Gastroesophageal sphincter (tissue), 4 donors: ENCODE measurements at regions not wholly inside any gene's neighbourhood (a gene's known extent, or its start where the extent isn't known, plus 50 kb on each side); places are given as distances from the start of the nearest gene placed in this dataset.

Experiments used
- ATAC-seq: fragments of 150-250 bp; one replicate; pipeline ENCODE4 v1.9.1; 2016; ENCODE audit warnings: mild to moderate bottlenecking, moderate library complexity
- H3K27ac ChIP-seq, 4 donors: fragments of 200-600 bp; sonication (generic) in 3 of 4; 1 replicate in 3 of 4; 2 replicates in 1 of 4; pipeline ENCODE4 v1.5.1; 2016 to 2019
- H3K27me3 ChIP-seq: fragments of 200-600 bp; sonication (generic); one replicate; pipeline ENCODE4 v1.5.1; 2019
- H3K36me3 ChIP-seq, 2 donors: fragments of 200-600 bp; sonication (generic); one replicate each; pipeline ENCODE4 v1.5.1; 2019; ENCODE audit warnings: control low read depth in 1 of 2
- H3K4me1 ChIP-seq, 3 donors: fragments of 200-600 bp; sonication (generic); 1 replicate in 2 of 3; 2 replicates in 1 of 3; pipeline ENCODE4 v1.5.1; 2016 to 2019; ENCODE audit warnings: control low read depth in 2 of 3
- H3K4me3 ChIP-seq, 2 donors: fragments of 200-600 bp; sonication (generic); one replicate each; pipeline ENCODE4 v1.5.1; 2019; ENCODE audit warnings: mild to moderate bottlenecking in 1 of 2, moderate library complexity in 1 of 2
- H3K9me3 ChIP-seq, 3 donors: fragments of 200-600 bp; sonication (generic); one replicate each; pipeline ENCODE4 v1.5.1; 2017 to 2019; ENCODE audit warnings: control low read depth in 2 of 3
- EP300 ChIP-seq: sonication (generic); formaldehyde crosslinking; IDR thresholded peaks from one replicate; pipeline ENCODE4 v1.6.1; 2017; ENCODE audit warnings: antibody characterized with exemption, mild to moderate bottlenecking
- POLR2A ChIP-seq, 2 donors: fragments of 450-650 bp; IDR thresholded peaks; one replicate each; pipeline ENCODE4 v1.6.1; 2017; ENCODE audit warnings: antibody characterized with exemption in 2 of 2, mild to moderate bottlenecking in 2 of 2, moderate library complexity in 1 of 2
- POLR2AphosphoS5 ChIP-seq: sonication (generic); formaldehyde crosslinking; IDR thresholded peaks from one replicate; pipeline ENCODE4 v1.6.1; 2017; ENCODE audit warnings: antibody characterized with exemption
- WGBS, 2 donors: methylation state at CpG; one replicate each; pipeline ENCODE4 v1.1.5; 2018; ENCODE audit warnings: low coverage in 1 of 2; 5-methylcytosine and 5-hydroxymethylcytosine counted together
- TF ChIP-seq, protein P1 (sequence below), 4 experiments: fragments of 200-600 bp in 2 of 4; fragments of 450-650 bp in 2 of 4; sonication (generic) in 1 of 4; IDR thresholded peaks; one replicate each; pipeline ENCODE4 v1.5.1; 2017 to 2019; ENCODE audit warnings: antibody characterized with exemption in 4 of 4, mild to moderate bottlenecking in 2 of 4, moderate library complexity in 2 of 4

DNA sequence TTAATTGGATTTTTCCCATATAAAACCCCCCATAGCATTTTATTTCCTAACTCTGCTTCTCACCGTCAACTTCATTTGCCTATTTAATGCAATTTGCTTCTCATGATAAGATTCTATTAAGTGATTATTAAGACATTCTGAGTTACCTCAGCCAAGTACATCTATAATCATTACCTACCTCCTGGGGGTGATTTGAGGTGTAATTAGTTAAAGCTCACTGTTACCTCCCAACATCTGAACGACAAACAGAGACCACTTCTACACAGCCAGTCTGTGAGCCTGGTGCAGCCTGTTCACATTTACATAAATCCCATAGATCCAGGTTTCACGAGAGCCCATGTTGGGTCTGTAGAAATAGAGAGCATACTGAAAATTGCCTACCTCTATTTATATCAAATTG lies 65.7 kb upstream of the SSX2IP start:
- Histone ChIP-seq H3K27ac (no peak overlapping the region), H3K4me3 (no peak overlapping the region), H3K27me3 (no peaks in the 10 kb centered on the region), H3K36me3 (no peaks in the 10 kb centered on the region), H3K9me3 (no peaks in the 10 kb centered on the region), H3K4me1 (peaks cover 0 to 16% (median 0%) of the 10 kb centered on the region in 3 donors)
- no peak for ATAC-seq
- no peak for TF ChIP-seq EP300
- TF ChIP-seq, protein P1, sequence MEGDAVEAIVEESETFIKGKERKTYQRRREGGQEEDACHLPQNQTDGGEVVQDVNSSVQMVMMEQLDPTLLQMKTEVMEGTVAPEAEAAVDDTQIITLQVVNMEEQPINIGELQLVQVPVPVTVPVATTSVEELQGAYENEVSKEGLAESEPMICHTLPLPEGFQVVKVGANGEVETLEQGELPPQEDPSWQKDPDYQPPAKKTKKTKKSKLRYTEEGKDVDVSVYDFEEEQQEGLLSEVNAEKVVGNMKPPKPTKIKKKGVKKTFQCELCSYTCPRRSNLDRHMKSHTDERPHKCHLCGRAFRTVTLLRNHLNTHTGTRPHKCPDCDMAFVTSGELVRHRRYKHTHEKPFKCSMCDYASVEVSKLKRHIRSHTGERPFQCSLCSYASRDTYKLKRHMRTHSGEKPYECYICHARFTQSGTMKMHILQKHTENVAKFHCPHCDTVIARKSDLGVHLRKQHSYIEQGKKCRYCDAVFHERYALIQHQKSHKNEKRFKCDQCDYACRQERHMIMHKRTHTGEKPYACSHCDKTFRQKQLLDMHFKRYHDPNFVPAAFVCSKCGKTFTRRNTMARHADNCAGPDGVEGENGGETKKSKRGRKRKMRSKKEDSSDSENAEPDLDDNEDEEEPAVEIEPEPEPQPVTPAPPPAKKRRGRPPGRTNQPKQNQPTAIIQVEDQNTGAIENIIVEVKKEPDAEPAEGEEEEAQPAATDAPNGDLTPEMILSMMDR (IDR thresholded peaks at IDR 0.05), result no peak
- TF ChIP-seq POLR2A (IDR thresholded peaks at IDR 0.05), result no peak
- no peak for TF ChIP-seq POLR2AphosphoS5
- WGBS, 2 donors, result 79 to 91% methylated on average over 3 of the region's 3 CpGs

DNA sequence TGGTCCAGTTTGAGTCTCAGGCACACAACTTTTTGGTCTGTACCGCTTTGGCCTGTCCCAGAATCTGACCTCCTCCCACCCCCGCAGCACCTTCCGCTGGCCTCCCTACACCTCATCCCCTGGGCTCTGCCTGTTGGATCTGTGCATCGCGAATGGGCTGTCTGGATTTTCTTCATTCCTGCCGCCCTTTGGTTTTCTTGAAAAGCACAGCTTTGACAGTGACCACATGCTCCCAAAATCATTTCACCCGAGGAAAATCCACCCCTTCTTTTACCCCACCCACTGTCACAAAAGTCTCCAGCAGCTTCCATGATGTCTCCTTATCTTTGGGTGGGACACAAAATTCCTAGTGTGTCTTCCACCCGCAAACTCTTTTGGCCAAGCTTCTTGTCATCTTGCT lies 65.0 kb upstream of the SSX2IP start:
- ATAC-seq, result no peak
- peaks cover 0 to 16% (median 0%) of the 10 kb centered on the region in 3 donors for H3K4me1 ChIP-seq
- no peaks in the 10 kb centered on the region for H3K9me3 ChIP-seq
- no peak overlapping the region for H3K4me3 ChIP-seq
- H3K27ac ChIP-seq, result no peak overlapping the region
- 88 to 96% methylated on average over 7 to 8 of the region's 8 CpGs for WGBS, 2 donors
- TF ChIP-seq EP300, result no peak
- TF ChIP-seq POLR2A (IDR thresholded peaks at IDR 0.05), result no peak
- TF ChIP-seq, protein P1 (IDR thresholded peaks at IDR 0.05), result no peak
- TF ChIP-seq POLR2AphosphoS5, result no peak
- H3K36me3 ChIP-seq, result no peaks in the 10 kb centered on the region
- H3K27me3 ChIP-seq, result no peaks in the 10 kb centered on the region

DNA sequence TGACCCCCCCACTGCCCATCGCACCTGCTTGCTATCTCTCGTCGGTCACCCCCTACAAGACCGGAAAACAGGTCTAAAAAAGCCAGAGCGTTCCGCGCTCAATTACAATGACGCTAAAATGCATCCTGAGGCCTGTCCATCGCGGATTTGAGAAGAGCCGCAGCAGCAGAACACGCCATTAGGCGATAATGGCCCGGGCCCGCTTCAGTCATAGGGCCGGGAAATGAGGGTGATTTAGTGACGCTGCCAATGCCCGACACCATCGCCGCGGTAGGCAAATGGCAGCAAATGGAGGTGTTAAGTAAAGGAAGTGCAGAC lies 64.1 kb upstream of the SSX2IP start:
- H3K4me3 ChIP-seq, result no peak overlapping the region
- no peak for ATAC-seq
- H3K27me3 ChIP-seq, result no peaks in the 10 kb centered on the region
- peaks cover 0 to 11% (median 0%) of the 10 kb centered on the region in 3 donors for H3K4me1 ChIP-seq
- WGBS, 2 donors, result 52 to 56% methylated on average over 6 to 10 of the region's 21 CpGs
- no peak overlapping the region for H3K27ac ChIP-seq
- no peaks in the 10 kb centered on the region for H3K36me3 ChIP-seq
- H3K9me3 ChIP-seq, result no peaks in the 10 kb centered on the region
- TF ChIP-seq EP300 (no peak), POLR2A (IDR thresholded peaks at IDR 0.05) (no peak), POLR2AphosphoS5 (no peak)
- TF ChIP-seq, protein P1 (IDR thresholded peaks at IDR 0.05), result no peak

DNA sequence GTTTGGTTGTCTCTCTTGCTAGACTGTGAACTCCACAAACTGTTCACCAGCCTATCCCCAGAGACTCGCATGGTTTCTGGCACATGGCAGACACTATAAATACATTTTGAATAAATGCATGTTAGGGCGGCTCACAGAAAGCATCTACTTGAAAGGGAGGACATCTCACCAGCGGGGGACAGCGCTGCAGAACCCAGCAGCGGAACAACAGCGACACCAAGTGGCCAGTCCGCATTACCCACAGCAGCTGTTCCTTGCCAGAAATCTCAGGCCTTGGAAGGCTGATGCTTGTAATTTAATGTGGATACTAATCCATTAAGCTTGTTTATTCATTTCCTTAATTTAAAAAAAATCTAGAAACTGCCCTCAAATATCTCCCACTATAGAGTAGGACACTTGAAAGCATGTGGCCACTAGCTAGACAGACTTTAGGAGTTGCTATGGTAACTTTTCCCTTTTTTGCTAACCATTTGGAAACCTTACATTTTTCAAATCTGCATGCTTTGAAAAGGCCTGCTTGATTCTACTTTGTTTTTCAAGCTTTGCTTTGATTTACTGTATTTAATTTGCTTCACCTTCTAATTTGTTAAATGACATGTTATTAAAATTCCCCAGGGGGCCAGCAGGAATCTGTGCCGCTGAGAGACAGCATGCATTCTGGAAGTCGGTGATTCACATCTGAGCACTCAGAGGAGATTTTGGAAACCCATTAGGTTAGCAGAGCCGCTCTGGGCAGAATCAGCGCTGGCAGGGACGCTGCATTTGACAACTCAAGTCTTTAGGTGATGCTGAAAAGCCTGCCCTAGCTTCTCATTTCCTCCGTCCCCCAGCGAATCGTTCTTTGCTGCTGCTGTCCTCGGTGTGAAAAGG lies 63.5 kb upstream of the SSX2IP start:
- Histone ChIP-seq H3K36me3 (no peaks in the 10 kb centered on the region), H3K4me1 (peaks cover 0 to 5% (median 0%) of the 10 kb centered on the region in 3 donors), H3K9me3 (no peaks in the 10 kb centered on the region), H3K27ac (no peak overlapping the region), H3K4me3 (no peak overlapping the region), H3K27me3 (no peaks in the 10 kb centered on the region)
- WGBS, 2 donors, result 0 to 49% methylated on average over 2 to 9 of the region's 16 CpGs
- ATAC-seq, result peak; percentile 68
- TF ChIP-seq, protein P1 (IDR thresholded peaks at IDR 0.05), result peak; percentile 91 to 95 (median 92)
- TF ChIP-seq EP300, result no peak

DNA sequence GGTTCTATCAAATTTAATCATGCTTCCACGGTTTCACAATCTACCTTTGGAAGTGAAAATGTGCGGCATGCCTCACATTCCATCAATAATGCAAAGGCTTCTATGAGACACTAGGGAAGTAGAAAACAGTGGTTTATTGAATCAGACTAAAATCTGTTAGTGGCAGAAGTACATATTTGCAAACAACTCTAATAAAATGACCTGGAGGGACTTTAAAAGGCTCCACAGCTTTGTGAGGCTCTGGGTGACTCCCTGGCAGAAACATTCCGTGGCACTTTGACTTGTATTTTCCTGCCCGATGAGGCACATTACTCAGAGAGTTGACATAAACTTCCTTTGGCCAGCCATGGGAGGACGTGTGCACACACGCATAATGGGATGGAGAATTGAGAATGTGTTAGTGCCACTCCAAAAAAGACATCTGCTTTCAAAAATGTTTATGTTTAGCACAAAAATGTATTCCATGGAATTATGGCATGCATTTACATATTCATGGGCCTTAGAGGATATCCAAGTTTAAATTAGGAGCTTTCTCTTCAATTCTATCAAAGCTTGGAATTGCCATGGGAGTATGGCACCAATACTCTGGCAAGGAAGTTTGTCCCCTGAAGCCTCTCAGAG lies 60.0 kb upstream of the SSX2IP start:
- Histone ChIP-seq H3K27me3 (no peaks in the 10 kb centered on the region), H3K36me3 (no peaks in the 10 kb centered on the region), H3K4me3 (no peak overlapping the region), H3K9me3 (no peaks in the 10 kb centered on the region), H3K4me1 (no peaks in the 10 kb centered on the region), H3K27ac (no peak overlapping the region)
- TF ChIP-seq EP300 (no peak), POLR2A (IDR thresholded peaks at IDR 0.05) (no peak), POLR2AphosphoS5 (no peak)
- TF ChIP-seq, protein P1 (IDR thresholded peaks at IDR 0.05), result no peak
- WGBS, 2 donors, result 21 to 44% methylated on average over 2 to 6 of the region's 6 CpGs
- ATAC-seq, result no peak
